ENCODE measurements at regions not wholly inside any gene's neighbourhood (a gene's known extent, or its start where the extent isn't known, plus 50 kb on each side); places are given as distances from the start of the nearest gene placed in this dataset.

DNA sequence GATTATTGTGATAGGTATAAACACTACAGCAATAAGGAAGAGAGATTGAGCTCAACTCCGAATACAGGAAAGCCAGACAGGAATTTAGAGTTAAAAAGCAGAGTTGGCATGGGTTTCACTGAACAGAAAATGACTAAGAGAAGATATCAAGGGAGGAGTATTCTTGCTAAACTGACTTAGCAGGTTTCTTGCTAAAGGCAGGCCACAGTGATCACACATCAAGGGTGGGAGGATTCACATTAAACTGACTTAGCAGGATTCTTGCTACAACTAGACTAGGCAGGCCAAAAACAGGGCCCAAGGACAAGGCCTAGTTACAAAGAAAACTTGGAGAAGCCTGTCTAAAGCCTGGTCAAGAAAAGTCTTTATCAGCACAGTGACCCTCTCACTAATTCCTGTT is 195.1 kb downstream of the MAGEB5 start:
- DNase-seq (ENCODE audit: low read depth in 3 of 3, low spot score in 1 of 3): no peak

DNA sequence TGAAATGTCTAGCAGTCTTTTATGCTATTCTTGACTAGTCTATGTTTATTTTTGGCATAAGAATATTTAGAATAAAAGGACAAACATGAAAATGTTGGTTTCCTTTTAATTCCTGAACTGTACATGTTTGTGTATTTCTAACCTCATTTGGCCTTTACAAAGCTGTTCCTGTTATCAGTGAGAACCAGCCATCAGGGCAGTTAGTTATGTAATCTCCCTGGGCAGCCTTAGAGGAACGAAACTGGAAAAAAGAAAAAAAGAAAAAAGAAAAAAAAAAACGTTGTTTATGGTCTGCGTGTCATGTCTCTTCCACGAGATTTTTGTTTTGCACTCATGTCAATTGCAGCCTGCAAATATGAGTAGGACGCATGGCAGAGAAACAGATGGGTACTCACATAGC is 193.7 kb downstream of the MAGEB5 start:
- no peak for DNase-seq (ENCODE audit: low read depth in 3 of 3, low spot score in 1 of 3)

- DNase-seq (ENCODE audit: low read depth in 3 of 3, low spot score in 1 of 3): no peak
Observed at GRCh38 chrX:26387906-26388305, 171.9 kb downstream of the MAGEB5 start.

DNA sequence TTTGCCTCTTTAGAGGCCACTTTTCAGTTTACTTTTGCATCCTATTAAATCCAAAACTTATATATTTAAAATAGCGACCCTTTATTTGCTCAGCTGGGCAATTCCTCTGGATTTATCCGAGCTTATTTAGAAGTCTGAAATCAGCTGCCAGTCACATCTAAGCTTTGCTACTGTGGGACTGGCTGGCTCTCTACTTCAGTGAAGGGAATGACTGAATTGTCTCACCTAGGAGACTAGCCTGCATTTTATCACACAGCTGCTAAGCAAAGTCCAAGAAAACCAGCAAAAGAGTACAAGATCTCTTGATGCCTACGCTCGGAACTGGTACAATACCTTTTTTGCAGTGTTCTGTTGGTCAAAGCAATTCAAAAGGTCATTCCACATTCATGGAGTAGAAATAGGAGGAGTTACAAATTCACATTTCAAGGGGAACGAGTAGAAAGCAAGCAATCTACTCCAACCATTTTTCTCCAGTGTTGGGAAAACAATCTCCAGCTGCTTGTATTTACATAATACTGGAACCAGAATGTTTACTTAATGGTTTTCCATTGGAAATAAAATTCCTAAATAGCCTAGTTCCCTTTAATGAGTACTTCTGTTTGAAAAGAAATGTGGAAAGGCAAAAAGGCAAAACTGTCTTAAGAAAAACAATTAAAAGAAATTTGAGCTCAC is 160.2 kb downstream of the MAGEB5 start:
- no peak for DNase-seq (ENCODE audit: low read depth in 3 of 3, low spot score in 1 of 3)

- DNase-seq (ENCODE audit: low read depth in 3 of 3, low spot score in 1 of 3): no peak
Observed at GRCh38 chrX:26375346-26375745, 159.4 kb downstream of the MAGEB5 start.

- DNase-seq (ENCODE audit: low read depth in 3 of 3, low spot score in 1 of 3): no peak
Observed at GRCh38 chrX:26373829-26374228, 157.9 kb downstream of the MAGEB5 start.

DNA sequence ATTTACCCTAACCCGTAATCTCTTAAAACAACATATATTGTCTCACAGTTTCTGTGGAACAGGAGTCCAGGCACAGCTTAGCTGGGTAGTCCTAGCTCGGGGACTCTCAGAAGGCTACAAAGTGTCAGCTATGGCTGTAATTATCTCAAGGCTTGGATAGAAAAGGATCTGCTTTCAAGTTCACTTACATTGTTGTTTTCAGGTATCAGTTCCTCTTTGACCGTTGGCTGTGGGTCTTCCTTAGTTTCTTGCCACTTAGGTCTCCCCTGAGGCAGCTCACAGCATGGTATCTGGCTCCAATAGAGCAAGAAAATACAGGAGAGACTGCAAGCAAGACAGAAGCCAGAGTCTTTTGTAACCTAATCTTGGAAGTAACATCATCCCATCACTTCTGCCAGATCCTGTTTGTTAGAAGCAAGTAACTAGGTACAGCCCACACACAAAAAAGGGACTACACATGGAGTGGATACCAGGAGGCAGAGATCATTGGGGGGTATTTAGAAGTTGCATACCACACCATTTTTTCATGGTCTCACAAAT is 137.0 kb downstream of the MAGEB5 start:
- DNase-seq (ENCODE audit: low read depth in 3 of 3, low spot score in 1 of 3): no peak

DNA sequence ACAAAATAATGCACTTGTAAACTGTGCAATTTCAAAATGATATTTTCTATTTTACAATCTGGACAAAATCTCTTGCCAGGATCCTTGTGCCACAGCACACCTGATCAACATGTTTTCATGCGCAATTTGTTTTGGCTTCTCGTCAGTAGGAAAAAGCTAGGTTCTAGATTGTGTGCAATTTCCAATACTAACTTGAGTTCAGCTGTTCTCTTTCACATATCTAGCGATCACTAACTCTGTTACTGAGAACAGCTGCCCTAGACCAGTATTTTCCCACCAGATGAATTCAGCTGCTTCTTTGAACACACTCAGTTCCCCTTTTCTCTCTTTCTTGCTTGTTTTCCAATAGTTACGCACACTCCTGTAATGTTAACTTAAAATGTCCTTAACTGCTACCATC is 131.2 kb downstream of the MAGEB5 start:
- no peak for DNase-seq (ENCODE audit: low read depth in 3 of 3, low spot score in 1 of 3)

DNA sequence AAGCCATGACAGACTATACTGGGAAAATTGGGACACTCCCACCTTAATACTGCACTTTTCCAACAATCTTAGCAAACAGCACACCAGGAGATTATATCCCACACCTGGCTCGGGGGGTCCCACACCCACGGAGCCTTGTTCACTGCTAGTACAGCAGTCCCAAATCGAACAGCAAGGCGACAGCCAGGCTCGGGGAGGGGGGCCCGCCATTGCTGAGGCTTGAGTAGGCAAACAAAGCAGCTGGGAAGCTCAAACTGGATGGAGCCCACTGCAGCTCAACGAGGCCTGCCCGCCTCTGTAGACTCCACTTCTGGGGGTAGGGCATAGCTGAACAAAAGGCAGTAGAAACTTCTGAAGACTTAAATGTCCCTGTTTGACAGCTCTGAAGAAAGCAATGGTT is 118.3 kb downstream of the MAGEB5 start:
- DNase-seq (ENCODE audit: low read depth in 3 of 3, low spot score in 1 of 3): no peak

- DNase-seq (ENCODE audit: low read depth in 3 of 3, low spot score in 1 of 3): no peak
Observed at GRCh38 chrX:26328608-26329319, 112.8 kb downstream of the MAGEB5 start.

GRCh38 chrX:26309262-26309661 is 93.3 kb downstream of the MAGEB5 start:
- no peak for DNase-seq (ENCODE audit: low read depth in 3 of 3, low spot score in 1 of 3)

GRCh38 chrX:26295425-26295824 is 79.5 kb downstream of the MAGEB5 start:
- no peak for DNase-seq (ENCODE audit: low read depth in 3 of 3, low spot score in 1 of 3)

DNA sequence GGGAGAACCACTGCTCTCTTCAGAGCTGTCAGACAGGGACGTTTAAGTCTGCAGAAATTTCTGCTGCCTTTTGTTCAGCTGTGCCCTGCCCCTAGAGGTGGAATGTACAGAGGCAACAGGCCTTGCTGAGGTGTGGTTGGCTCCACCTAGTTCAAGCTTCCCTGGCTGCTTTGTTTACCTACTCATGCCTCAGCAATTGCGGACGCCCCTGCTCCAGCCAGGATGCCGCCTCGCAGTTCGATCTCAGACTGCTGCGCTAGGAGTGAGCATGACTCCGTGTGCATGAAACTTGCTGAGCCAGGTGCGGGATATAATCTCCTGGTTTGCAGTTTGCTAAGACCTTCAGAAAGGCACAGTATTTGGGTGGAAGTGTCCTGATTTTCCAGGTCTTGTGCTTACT is 70.9 kb downstream of the MAGEB5 start:
- no peak for DNase-seq (ENCODE audit: low read depth in 3 of 3, low spot score in 1 of 3)

All from stimulated activated CD4-positive, alpha-beta T cell treated with anti-CD3 and anti-CD28 coated beads, TNF-alpha, amount 100 ng/mL, for 1 hour (primary cell).